Lung (tissue), 11 donors: ENCODE measurements at regions not wholly inside any gene's neighbourhood (a gene's known extent, or its start where the extent isn't known, plus 50 kb on each side); places are given as distances from the start of the nearest gene placed in this dataset.

ENCODE experiments used
- ATAC-seq: fragments of 200-7000 bp; cut with Tn5 transposase; one replicate; pipeline ENCODE4 v1.9.1; 2020; ENCODE audit warnings: moderate number of reproducible peaks; ENCODE audit not compliant: insufficient read depth, low FRiP score
- DNase-seq, 3 donors: peaks; one replicate each; pipeline ENCODE4 v3.0.0-alpha.2; 2013 to 2017
- H3K27ac ChIP-seq, 2 donors: one replicate each; pipeline ENCODE4 v1.5.1; 2013; ENCODE audit warnings: mild to moderate bottlenecking in 2 of 2, moderate library complexity in 2 of 2, control low read depth in 1 of 2, inconsistent platforms in 1 of 2, low read depth in 1 of 2, low read length in 1 of 2
- H3K27me3 ChIP-seq, 3 donors: one replicate each; pipeline ENCODE4 v1.5.1; 2013; ENCODE audit warnings: low read length in 2 of 3; ENCODE audit not compliant: control insufficient read depth in 3 of 3, insufficient read depth in 3 of 3
- H3K36me3 ChIP-seq, 4 donors: one replicate each; pipeline ENCODE4 v1.5.1; 2013; ENCODE audit warnings: low read length in 4 of 4, mild to moderate bottlenecking in 1 of 4, moderate library complexity in 1 of 4; ENCODE audit not compliant: control insufficient read depth in 4 of 4, insufficient read depth in 4 of 4
- H3K4me1 ChIP-seq, 5 donors: one replicate each; pipeline ENCODE4 v1.5.1; 2013; ENCODE audit warnings: low read length in 5 of 5, mild to moderate bottlenecking in 2 of 5, moderate library complexity in 1 of 5; ENCODE audit not compliant: control insufficient read depth in 5 of 5, insufficient read depth in 5 of 5
- H3K4me3 ChIP-seq: one replicate; pipeline ENCODE4 v1.5.1; 2013; ENCODE audit warnings: mild to moderate bottlenecking, control low read depth, moderate library complexity
- H3K9ac ChIP-seq, 2 donors: one replicate each; pipeline ENCODE4 v1.5.1; 2013; ENCODE audit warnings: low read length in 2 of 2, control low read depth in 1 of 2; ENCODE audit not compliant: insufficient read depth in 1 of 2
- H3K9me3 ChIP-seq, 4 donors: one replicate each; pipeline ENCODE4 v1.5.1; 2013; ENCODE audit warnings: low read length in 3 of 4, mild to moderate bottlenecking in 1 of 4, moderate library complexity in 1 of 4; ENCODE audit not compliant: control insufficient read depth in 4 of 4, insufficient read depth in 3 of 4
- CTCF ChIP-seq: IDR thresholded peaks from 2 replicates; pipeline ENCODE4 v1.5.1; 2012; ENCODE audit warnings: mild to moderate bottlenecking; ENCODE audit errors: control extremely low read depth, extremely low read depth
- WGBS, 2 donors: extraction: QIAGEN DNeasy Blood & Tissue Kit; methylation state at CpG; one replicate each; pipeline ENCODE4 v1.1.7; 2013; 5-methylcytosine and 5-hydroxymethylcytosine counted together
- donor health status: control.
- donor health status: control.
- donor health status: Bipolar disorder and iron deficiency.
- donor health status: healthy.
- donor health status: DM: yes; HTN: yes; CAD: no.

- Histone ChIP-seq H3K9me3 (no peaks in the 10 kb centered on the region), H3K9ac (no peak overlapping the region), H3K4me1 (peaks cover 0 to 14% (median 7%) of the 10 kb centered on the region in 5 donors), H3K27ac (no peak overlapping the region), H3K36me3 (no peaks in the 10 kb centered on the region), H3K27me3 (no peaks in the 10 kb centered on the region), H3K4me3 (no peak overlapping the region)
- ATAC-seq: no peak
- TF ChIP-seq CTCF: no peak
- DNase-seq: no peak
- 70 to 79% methylated on average over 4 of the region's 4 CpGs for WGBS, 2 donors
These were observed 217.2 kb downstream of the BCAS1 start for GRCh38 chr20:53853111-53853713.

GRCh38 chr20:53852691-53853090, 217.7 kb downstream of the BCAS1 start:
- Histone ChIP-seq H3K27me3 (no peaks in the 10 kb centered on the region), H3K4me3 (no peak overlapping the region), H3K9me3 (no peaks in the 10 kb centered on the region), H3K4me1 (peaks cover 0 to 11% (median 2%) of the 10 kb centered on the region in 5 donors), H3K27ac (no peak overlapping the region), H3K9ac (no peak overlapping the region), H3K36me3 (no peaks in the 10 kb centered on the region)
- DNase-seq (no peak), ATAC-seq (no peak)
- no peak for TF ChIP-seq CTCF
- WGBS, 2 donors: 94 to 97% methylated on average over 5 of the region's 5 CpGs

GRCh38 chr20:53852014-53852413, 218.4 kb downstream of the BCAS1 start:
- Histone ChIP-seq H3K4me1 (peaks cover 0 to 10% (median 0%) of the 10 kb centered on the region in 5 donors), H3K27me3 (no peaks in the 10 kb centered on the region), H3K9me3 (no peaks in the 10 kb centered on the region), H3K9ac (no peak overlapping the region), H3K36me3 (no peaks in the 10 kb centered on the region), H3K27ac (no peak overlapping the region), H3K4me3 (no peak overlapping the region)
- no peak for TF ChIP-seq CTCF
- 39 to 45% methylated on average over 3 of the region's 3 CpGs for WGBS, 2 donors
- ATAC-seq (no peak), DNase-seq (no peak)

GRCh38 chr20:53850319-53850718, 220.1 kb downstream of the BCAS1 start:
- 37 to 71% methylated on average over 3 of the region's 3 CpGs for WGBS, 2 donors
- Histone ChIP-seq H3K27ac (no peak overlapping the region), H3K9ac (no peak overlapping the region), H3K27me3 (no peaks in the 10 kb centered on the region), H3K36me3 (no peaks in the 10 kb centered on the region), H3K4me3 (no peak overlapping the region), H3K9me3 (no peaks in the 10 kb centered on the region), H3K4me1 (peaks cover 0 to 10% (median 0%) of the 10 kb centered on the region in 5 donors)
- ATAC-seq: no peak
- TF ChIP-seq CTCF: no peak
- no peak for DNase-seq
